ENCODE measurements at regions not wholly inside any gene's neighbourhood (a gene's known extent, or its start where the extent isn't known, plus 50 kb on each side); places are given as distances from the start of the nearest gene placed in this dataset.
A peak's percentile ranks its signal among the peaks of the same experiment; 100 is the strongest.
"Not testable (repeated sequence)": the region's sequence is repeated elsewhere in the genome, so short reads cannot be mapped to it uniquely, and the experiment has no call there.

DNA sequence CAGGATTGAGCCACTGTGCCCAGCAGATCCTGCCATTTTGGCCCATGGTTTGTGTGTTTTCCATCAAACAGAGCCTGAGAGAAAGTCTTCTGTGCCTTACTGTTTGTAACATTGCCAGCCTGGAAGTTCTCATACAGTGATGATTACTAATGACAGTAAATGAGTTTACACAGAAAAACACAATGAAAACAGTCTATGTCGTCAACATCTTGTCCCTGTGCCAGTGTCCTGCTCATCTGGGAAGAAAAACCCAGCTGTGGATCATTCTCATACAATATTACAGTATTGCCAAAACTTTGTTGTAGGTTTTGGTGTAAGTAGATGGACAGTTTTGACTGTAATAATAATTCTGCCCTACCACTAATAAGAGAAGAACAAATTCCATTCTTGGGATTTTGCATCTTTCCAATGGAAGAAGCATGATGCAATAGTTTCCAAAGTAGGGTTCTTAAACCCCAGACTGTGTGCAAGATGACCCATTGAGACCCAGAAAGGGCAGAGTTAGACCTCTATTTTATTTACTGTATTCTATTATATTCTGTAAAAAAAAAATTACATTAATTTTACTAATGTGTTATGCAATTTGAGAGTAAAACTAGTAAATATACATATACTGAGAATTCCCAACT is 135.0 kb upstream of the JARID2 start:
- peak; percentile 30 for DNase-seq (ENCODE audit: low spot score)

DNA sequence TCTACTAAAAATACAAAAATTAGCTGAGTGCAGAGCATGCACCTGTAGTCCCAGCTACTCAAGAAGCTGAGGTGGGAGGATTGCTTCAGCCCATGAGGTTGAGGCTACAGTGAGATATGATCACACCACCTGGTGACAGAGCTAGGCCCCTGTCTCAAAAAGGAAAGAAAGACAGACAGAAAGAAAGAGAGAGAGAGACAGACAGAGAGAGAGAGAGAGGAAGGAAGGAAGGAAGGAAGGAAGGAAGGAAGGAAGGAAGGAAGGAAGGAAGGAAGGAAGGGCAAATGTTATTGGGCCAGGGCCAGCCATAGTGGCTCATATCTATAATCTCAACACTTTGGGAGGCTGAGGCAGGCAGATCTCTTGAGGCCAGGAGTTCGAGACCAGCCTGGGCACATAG is 134.3 kb upstream of the JARID2 start:
- not testable (repeated sequence) for DNase-seq (ENCODE audit: low spot score)

DNA sequence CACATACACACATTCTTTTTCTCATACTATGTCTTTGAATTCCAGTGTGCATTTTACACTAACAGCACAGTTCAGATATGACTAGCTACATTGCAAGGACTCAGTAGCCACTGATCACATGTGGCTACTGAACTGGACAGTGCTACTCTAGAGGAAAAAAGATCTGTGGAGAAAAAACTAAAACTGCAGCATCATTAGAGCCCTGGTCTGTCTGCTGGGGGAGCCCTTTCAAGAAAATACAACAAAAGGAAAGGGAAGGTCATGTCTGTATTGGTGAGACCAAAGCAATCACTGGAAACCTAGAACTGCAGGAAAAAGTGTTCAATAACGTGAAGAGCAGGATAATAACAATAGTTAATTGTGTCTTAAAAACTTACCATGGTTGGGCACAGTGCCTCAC is 132.3 kb upstream of the JARID2 start:
- DNase-seq (ENCODE audit: low spot score) = no peak

DNA sequence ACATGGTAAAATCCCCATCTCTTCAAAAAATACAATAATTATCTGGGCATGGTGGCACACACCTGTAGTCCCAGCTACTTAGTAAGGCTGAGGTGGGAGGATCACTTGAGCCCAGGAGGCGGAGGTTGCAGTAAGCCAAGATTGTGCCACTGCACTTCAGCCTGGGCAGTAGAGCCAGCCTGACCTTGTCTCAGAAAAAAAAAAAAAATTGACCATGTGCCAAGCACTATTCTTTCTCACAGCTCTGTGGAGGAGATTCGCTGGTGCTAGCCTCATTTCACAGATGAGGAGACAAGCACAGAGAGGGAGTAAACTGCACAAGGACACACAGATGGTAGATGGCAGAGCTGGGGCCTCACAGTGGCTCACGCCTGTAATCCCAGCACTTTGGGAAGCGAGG is 131.8 kb upstream of the JARID2 start:
- DNase-seq (ENCODE audit: low spot score) = no peak

DNA sequence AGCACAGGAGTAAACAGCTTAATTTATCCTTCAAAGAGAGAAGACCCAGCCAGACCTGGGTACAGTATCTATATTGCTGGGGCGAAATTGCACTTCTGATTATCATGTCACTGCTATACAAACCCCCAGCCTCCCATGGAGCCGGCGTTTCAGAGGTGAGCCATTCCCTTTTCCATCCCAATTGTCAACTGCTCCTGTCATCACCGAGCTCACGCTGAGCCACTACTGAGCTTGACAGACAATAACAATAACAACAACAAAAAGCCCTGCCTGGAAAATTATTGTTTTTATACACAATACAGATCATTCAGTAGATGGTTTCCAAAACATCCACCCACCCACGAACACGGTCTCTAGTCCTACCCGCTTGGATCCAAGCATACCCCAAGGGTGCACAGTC is 129.0 kb upstream of the JARID2 start:
- DNase-seq (ENCODE audit: low spot score) = no peak

DNA sequence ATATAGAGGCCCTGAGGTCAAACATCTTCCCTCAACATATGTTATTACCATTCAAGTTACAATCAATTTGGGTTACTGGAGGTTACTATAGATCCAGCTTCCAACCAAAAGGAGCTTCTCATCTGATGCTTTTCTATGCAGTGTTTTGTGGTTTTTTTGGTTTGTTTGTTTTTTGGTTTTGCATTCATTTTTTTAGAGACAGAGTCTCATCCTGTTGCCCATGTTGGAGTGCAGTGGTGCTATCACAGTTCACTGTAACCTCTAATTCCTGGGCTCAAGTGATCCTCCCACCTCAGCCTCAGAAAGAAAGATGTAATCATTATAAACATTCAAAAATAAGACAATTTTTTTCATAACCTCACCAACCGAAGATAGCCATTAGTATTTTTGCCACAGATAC is 124.4 kb upstream of the JARID2 start:
- DNase-seq (ENCODE audit: low spot score) = no peak

DNA sequence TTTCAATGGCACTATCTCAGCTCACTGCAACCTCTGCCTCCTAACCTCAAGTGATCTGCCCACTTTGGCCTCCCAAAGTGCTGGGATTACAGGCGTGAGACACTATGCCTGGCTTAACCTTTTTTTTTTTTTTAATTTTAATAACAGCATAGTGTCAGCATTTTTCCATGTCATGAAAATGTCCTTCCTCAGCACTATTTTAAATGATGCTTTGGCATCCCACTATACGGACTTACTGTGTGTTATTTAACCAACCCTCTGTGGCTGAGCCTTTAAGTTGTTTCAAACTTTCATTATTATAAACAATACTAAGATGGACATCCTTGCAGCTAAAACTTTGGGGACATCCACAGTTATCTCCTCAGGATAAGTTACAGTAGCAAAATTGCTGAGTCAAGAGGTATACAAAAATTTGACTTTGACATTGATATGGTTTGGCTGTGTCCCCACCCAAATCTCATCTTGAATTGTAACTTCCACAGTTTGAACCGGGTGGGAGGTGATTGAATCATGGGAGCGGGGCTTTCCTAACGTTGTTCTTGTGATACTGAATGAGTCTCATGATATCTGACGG is 123.8 kb upstream of the JARID2 start:
- no peak for DNase-seq (ENCODE audit: low spot score)

DNA sequence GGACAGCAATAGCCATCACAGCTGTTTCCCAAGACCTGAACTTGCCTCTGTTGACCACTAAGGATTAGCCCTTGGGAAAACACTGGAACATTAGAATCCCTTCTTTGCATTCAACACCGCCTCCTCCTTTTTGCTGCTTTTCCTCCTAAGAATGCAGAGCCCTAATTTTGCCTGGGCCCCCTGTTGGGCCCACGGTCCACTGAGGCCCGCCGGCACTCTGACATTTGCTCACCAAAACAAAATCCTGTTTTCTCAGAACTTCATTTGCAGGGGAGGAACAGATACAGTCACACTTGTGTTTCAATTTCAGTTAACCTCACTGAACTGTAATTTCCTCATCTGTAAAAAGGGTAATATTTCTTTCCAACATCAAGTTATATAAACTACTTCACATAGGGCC is 116.0 kb upstream of the JARID2 start:
- DNase-seq (ENCODE audit: low spot score) = no peak

DNA sequence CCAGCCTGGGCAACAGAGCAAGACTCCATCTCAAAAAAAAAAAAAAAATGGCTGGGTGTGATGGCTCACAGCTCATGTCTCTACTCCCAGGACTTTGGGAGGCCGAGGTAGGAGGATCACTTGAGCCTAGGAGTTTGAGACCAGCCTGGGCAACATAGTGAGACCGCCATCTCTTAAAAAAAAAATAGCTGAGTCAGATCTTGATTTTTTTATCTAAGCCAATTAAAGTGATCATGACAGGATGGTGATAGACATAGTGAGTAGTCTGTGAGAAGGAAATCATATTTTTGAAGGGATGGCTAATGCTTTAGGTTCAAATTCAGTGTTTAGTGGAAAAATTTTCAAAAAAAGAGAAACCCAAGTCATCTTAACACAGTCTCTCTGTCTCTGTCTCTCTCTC is 114.6 kb upstream of the JARID2 start:
- DNase-seq (ENCODE audit: low spot score) = no peak

DNA sequence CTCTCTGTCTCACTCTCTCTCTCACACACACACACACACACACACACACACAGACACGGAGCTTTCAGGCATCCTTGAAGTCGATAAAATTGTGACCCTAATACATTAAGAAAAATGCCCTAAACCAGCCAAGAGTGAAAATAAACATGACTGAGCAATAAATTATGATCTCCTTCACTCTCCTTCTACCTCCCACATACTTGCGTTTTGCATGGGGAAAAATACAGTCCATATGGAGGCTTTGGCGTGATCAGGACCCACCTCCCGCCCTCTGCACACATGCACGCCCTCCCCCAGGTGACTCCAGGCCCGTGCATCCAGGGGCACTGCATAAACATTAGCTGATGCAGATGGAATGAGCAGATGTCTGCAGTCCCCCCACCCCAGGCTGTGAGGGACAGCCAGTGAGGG is 114.2 kb upstream of the JARID2 start:
- DNase-seq (ENCODE audit: low spot score) = peak; percentile 36

DNA sequence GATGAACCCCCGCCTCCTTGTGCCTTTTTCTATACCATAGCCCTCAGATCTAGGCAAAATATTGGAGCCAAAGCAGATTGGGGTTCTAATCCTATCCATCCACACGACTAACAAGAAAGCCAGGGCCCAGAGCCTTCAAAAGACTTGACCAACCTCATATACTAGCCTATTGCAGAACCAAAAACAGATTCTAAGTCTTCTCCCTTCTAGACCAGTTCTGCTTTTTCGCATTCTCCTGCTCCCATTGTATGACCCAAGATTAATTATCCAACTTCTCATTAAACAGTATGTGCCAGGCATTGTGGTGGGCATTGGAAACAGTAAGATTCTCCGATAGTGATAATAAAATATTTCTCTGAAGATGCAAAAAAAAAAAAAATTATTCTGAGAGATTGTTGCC is 113.7 kb upstream of the JARID2 start:
- no peak for DNase-seq (ENCODE audit: low spot score)

DNA sequence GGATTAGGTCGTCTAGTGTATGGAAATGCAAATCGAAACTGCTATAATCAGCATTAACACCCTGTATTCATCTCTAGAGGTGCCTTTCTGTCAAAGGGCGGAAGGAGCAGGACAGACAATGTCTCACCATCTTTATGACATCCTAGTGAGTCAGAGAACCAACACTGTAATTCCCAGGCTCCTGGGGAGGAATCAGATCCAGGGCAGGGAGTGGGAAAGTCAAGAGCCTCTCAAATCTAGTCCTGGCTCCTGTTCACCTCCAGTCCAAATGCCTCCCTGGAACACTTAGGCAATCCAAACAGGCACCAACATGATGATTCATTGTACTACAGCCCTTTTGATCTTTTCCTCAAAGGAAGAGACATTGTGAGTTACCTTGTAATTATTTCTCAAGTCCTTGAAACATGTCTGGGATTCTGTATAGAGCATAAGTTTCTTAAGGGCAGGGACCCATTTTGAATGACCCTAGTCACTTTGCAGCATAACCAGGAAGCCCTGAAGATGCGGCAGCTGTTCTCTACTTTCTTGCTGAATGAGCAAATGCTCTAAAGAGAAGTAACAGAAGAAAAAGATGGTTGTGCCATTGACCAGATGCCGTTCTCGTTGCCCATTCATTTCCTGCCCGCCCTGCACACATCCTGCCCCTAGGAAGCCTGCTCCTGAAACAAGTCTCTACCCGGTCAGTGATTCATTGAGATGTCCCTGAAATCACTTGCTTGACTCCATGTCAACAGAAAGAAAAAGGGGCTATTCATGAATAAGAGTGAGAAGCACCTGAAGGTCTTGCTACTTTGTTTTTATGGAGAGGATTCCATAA is 112.8 kb upstream of the JARID2 start:
- no peak for DNase-seq (ENCODE audit: low spot score)

DNA sequence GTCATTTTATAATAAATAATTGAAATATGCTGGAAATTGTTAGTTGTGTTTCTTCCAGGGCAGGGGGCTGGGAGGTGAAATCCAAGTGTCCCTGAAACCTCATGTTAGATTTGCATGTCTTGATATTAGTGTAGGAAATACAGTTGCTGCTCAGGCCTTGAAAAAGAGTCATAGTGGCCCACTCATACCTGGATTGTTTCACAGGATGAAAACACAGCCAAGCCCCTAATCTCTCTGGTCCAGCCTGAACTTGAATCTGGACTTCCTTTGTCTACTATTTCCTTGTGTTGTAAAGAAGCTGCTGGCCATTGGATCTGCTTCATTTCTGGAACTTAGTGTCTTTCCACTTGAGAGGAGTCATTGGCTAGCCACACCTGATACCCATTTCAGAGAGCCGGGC is 108.8 kb upstream of the JARID2 start:
- no peak for DNase-seq (ENCODE audit: low spot score)

DNA sequence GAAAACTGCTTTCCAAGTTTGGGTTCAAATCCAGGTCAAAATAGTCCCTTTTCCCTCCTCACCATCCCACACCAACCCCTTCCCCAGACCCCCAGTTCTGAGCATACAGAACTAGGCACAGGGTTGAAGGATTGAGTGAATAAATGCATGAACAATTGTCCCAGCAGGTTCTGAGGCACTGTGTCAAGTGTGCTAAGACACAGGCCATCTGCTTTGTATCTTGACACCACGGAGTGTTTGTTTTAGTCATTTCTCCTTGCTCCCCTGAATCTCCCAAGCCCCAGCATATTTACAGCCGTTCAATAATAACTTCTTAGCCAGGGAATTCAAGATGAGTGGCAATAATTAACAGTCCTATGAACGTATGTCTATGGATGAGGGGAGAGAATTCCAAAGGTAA is 102.8 kb upstream of the JARID2 start:
- DNase-seq (ENCODE audit: low spot score) = no peak

DNA sequence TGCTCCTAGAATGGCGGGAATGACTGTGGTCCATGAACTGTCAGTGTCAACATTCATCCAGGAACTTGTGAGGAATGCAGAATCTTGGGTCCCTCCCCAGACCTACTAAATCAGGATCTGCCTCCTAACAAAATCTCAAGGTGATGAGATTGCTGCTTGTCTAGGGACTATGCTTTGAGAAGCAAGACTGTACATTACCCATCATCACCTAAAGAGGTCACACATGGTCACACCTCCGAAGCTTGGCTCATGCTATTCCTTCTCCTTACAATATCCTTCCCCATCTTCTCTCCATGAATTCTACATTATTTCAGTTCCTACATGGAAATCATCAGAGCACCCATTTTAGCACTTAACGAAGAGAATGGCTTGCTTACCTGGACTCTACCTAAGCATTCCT is 102.3 kb upstream of the JARID2 start:
- DNase-seq (ENCODE audit: low spot score) = no peak

DNA sequence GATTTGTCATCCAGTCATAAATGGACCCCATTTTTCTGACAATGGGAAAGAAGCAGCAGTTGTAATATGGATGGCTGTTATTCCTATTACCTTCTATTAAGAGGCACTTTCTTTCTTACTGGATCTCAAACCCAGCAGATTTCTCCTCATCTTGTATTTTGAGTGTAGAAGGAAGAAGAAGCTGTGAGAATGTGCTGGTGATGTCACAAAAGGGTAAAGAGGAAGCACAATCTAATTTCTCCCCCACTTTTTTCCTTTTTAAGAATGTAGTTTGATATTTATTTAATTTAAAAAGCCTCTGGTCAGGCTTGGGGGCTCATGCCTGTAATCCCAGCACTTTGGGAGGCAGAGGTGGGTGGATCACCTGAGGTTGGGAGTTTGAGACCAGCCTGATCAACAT is 100.0 kb upstream of the JARID2 start:
- no peak for DNase-seq (ENCODE audit: low spot score)

DNA sequence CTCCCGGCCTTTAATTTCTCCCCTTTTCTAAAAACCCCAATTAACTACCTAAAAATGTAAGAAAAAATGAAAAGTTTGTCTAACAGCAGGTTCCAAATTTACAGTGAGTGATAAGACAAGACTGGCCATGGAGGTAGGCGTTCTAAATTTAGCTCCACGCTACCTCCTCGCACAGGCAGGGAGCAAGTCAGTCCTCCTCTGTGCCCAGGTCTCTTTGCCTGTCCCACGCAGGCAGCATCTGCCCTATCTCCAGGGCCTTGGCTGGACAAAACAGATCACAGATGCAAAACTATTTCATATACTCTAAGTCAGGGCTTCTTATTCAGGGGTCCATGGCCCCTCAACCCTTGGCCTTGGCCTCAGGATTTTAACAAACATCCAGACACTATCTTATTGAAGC is 98.0 kb upstream of the JARID2 start:
- no peak for DNase-seq (ENCODE audit: low spot score)

DNA sequence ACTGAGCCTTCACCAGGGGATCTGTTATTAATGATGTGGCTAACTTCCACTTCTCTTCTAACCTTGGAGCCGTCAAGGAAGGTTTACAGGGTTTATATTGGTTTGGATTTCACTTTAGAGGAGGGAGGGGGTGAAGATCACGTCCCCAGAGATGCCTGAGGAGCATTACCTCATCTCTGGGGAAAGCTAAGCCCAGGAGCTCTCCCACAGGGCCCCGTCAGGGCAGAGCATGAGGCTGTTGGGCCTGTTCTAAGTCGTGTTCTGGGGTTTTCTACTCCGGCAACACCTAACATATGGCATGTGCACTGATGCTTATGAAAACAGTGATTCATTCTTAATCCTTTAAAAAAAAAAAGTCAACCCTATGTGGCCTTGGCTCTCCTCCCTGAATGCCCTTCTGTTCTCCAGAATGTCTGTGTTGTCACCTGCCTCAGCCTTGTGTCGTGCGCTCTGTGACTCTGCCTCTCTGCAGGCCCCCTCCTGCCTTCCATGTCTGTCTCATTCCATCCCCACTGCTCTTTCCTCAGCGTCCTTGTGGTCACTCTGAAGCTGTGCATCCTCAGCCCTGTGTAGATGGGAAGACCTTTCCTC is 97.4 kb upstream of the JARID2 start:
- DNase-seq (ENCODE audit: low spot score) = peak; percentile 25

DNA sequence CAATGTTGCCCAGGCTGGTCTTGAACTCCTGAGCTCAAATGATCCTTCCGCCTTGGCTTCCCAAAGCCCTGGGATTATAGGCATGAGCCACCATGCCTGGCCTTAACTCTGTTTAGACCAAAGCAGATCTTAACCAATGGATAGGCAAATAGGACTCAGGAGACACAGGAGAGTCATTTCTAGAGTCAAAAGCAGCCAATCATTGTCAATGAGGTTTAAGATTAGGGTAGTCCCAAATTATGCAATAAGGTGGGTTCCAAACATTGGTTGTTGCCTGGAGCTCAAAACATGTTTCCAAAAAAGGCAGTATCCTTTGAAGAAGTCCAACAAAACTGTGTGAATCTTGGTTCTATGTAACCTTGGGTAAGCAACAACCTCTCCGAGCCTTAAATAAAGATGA is 95.7 kb upstream of the JARID2 start:
- DNase-seq (ENCODE audit: low spot score) = no peak

DNA sequence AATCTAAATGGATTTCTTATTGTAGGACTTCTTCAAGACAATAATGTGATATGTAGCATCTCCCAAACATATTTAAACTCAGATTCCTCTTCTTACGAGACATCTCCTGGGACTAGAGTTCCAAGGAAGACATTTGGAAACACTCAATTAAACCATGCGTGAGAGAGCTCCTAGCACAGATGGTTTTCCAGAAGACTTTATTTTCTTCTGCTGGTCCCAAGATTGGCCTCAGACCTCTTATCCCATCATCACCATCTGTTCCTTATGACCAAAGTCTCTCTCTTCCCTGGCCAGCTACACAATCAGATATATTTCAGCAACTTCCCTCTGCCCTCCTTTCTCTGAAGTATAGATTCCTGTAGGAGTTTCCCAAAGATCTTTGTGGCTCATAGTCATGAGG is 93.2 kb upstream of the JARID2 start:
- no peak for DNase-seq (ENCODE audit: low spot score)

DNA sequence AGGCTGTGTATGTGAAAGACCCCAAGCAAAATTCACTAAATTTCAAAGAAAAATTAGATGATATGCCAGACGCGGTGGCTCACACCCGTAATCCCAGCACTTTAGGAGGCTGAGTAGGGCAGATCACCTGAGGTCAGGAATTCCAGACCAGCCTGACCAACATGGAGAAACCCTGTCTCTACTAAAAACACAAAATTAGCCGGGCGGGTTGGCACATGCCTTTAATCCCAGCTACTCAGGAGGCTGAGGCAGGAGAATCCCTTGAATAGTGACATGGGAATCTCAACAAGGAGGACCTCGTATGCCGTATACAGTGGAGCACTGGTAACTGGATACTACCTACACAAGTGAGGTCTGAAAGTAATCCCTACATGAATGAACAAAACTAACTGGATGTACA is 92.7 kb upstream of the JARID2 start:
- no peak for DNase-seq (ENCODE audit: low spot score)

DNA sequence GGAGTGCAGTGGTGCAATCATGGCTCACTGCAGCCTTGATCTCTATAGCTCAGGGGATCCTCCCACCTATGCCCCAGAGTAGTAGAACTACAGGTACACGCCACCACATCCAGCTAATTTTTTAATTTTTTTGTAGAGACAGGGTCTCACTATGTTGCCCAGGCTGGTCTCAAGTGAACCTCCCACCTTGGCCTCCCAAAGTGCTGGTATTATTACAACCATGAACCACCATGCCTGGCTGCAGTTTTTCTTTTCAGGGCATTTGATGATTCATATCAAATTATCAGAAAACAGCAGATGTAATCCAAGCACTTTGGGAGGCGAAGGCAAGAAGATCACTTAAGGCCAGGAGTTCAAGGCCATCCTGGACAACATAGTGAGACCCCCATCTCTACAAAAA is 88.4 kb upstream of the JARID2 start:
- no peak for DNase-seq (ENCODE audit: low spot score)
